Stomach (tissue), 8 donors: ENCODE measurements at regions not wholly inside any gene's neighbourhood (a gene's known extent, or its start where the extent isn't known, plus 50 kb on each side); places are given as distances from the start of the nearest gene placed in this dataset.
"Not testable (repeated sequence)": the region's sequence is repeated elsewhere in the genome, so short reads cannot be mapped to it uniquely, and the experiment has no call there.

Experiments used
- DNase-seq, 2 donors: peaks; one replicate each; pipeline versions ENCODE4 v3.0.0 to v3.0.0-alpha.2; 2013 to 2019
- H3K27ac ChIP-seq, 5 donors: fragments of 200-600 bp in 4 of 5; sonication (generic) in 4 of 5; one replicate each; pipeline ENCODE4 v1.5.1; 2013 to 2019; ENCODE audit warnings: mild to moderate bottlenecking in 1 of 5, moderate library complexity in 1 of 5
- H3K27me3 ChIP-seq, 3 donors: fragments of 200-600 bp; sonication (generic); one replicate each; pipeline ENCODE4 v1.5.1; 2017 to 2019; ENCODE audit warnings: mixed run types in 1 of 3
- H3K36me3 ChIP-seq, 4 donors: fragments of 200-600 bp; sonication (generic); 1 replicate in 3 of 4; 2 replicates in 1 of 4; pipeline ENCODE4 v1.5.1; 2016 to 2019
- H3K4me1 ChIP-seq, 4 donors: fragments of 200-600 bp; sonication (generic); one replicate each; pipeline ENCODE4 v1.5.1; 2016 to 2019
- H3K4me3 ChIP-seq, 4 donors: fragments of 200-600 bp; sonication (generic) in 3 of 4; one replicate each; pipeline ENCODE4 v1.5.1; 2016 to 2019; ENCODE audit warnings: mild to moderate bottlenecking in 1 of 4
- H3K9me3 ChIP-seq, 4 donors: fragments of 200-600 bp; sonication (generic); one replicate each; pipeline ENCODE4 v1.5.1; 2016 to 2019
- CTCF ChIP-seq, 7 experiments: fragments of 450-650 bp in 4 of 7; fragments of 200-600 bp in 3 of 7; sonication (generic) in 3 of 7; IDR thresholded peaks; one replicate each; pipeline ENCODE4 v1.5.1; 2016 to 2019; ENCODE audit warnings: antibody characterized with exemption in 7 of 7, control low read depth in 2 of 7, mild to moderate bottlenecking in 1 of 7
- EP300 ChIP-seq: sonication (generic); formaldehyde crosslinking; IDR thresholded peaks from one replicate; pipeline ENCODE4 v1.6.1; 2017; ENCODE audit warnings: antibody characterized with exemption
- POLR2A ChIP-seq, 4 donors: fragments of 450-650 bp; IDR thresholded peaks; one replicate each; pipeline ENCODE4 v1.6.1; 2016; ENCODE audit warnings: antibody characterized with exemption in 4 of 4, control low read depth in 2 of 4, mild to moderate bottlenecking in 1 of 4, moderate library complexity in 1 of 4
- POLR2AphosphoS5 ChIP-seq, 3 donors: sonication (generic); formaldehyde crosslinking; IDR thresholded peaks; one replicate each; pipeline ENCODE4 v1.6.1; 2016; ENCODE audit warnings: antibody characterized with exemption in 3 of 3
- WGBS, 5 donors: extraction: QIAGEN DNeasy Blood & Tissue Kit in 3 of 5; methylation state at CpG; one replicate each; pipeline versions ENCODE4 v1.1.5 to v1.1.7; 2013 to 2018; 5-methylcytosine and 5-hydroxymethylcytosine counted together
- intact Hi-C: fragments of 100-400 bp; cut with DNase I; formaldehyde crosslinking; loops from one replicate; pipeline ENCODE4 v1.15.1; 2023; ENCODE audit warnings: low total_unique reads
- donor health status: healthy with polysubstance abuse.
- donor health status: Bipolar disorder and iron deficiency.
- donor health status: healthy.

GRCh38 chr11:46176421-46176820, 55.2 kb upstream of the PHF21A start:
- Histone ChIP-seq H3K9me3 (no peaks in the 10 kb centered on the region), H3K27me3 (peaks cover 0 to 7% (median 0%) of the 10 kb centered on the region in 3 donors), H3K4me1 (no peaks in the 10 kb centered on the region), H3K4me3 (no peak overlapping the region), H3K36me3 (no peaks in the 10 kb centered on the region), H3K27ac (no peak overlapping the region)
- DNase-seq = no peak
- intact Hi-C loops = no loop called here
- WGBS, 5 donors = 43 to 79% (median 72%) methylated on average over 4 of the region's 4 CpGs
- TF ChIP-seq POLR2AphosphoS5 (IDR thresholded peaks at IDR 0.05) (no peak), CTCF (IDR thresholded peaks at IDR 0.05) (no peak), EP300 (no peak), POLR2A (IDR thresholded peaks at IDR 0.05) (no peak)

- intact Hi-C loops = no loop called here
- DNase-seq = no peak
- Histone ChIP-seq H3K9me3 (no peaks in the 10 kb centered on the region), H3K4me3 (no peak overlapping the region), H3K27me3 (peaks cover 0 to 7% (median 0%) of the 10 kb centered on the region in 3 donors), H3K27ac (no peak overlapping the region), H3K4me1 (no peaks in the 10 kb centered on the region), H3K36me3 (no peaks in the 10 kb centered on the region)
- TF ChIP-seq POLR2AphosphoS5 (IDR thresholded peaks at IDR 0.05) (no peak), POLR2A (IDR thresholded peaks at IDR 0.05) (no peak), EP300 (no peak), CTCF (IDR thresholded peaks at IDR 0.05) (no peak)
- 70 to 82% (median 74%) methylated on average over 7 of the region's 7 CpGs for WGBS, 5 donors
Measured at GRCh38 chr11:46175401-46176002, 54.2 kb upstream of the PHF21A start.

- H3K9me3 ChIP-seq, DNase-seq: not testable (repeated sequence)
Measured at GRCh38 chr11:46171693-46172092, 50.4 kb upstream of the PHF21A start.

More at GRCh38 chr11:46171693-46172092, 50.4 kb upstream of the PHF21A start:
- H3K27ac ChIP-seq, H3K36me3 ChIP-seq, H3K4me3 ChIP-seq, H3K27me3 ChIP-seq, intact Hi-C loops, H3K4me1 ChIP-seq: not testable (repeated sequence)
- 72 to 78% (median 73%) methylated on average over 7 of the region's 7 CpGs for WGBS, 5 donors
